ENCODE measurements at regions not wholly inside any gene's neighbourhood (a gene's known extent, or its start where the extent isn't known, plus 50 kb on each side); places are given as distances from the start of the nearest gene placed in this dataset.

- no peak for TF ChIP-seq CTCF (IDR thresholded peaks at IDR 0.05; ENCODE audit: borderline replicate concordance, control extremely low read depth, extremely low read depth, insufficient read depth, missing control alignments)
- in situ Hi-C loops (cut with MboI; ENCODE audit: low sequenced_read_pairs, unreplicated experiment), result no loop called here
These were observed 86.0 kb downstream of the NREP start for GRCh38 chr5:111670826-111671492.

DNA sequence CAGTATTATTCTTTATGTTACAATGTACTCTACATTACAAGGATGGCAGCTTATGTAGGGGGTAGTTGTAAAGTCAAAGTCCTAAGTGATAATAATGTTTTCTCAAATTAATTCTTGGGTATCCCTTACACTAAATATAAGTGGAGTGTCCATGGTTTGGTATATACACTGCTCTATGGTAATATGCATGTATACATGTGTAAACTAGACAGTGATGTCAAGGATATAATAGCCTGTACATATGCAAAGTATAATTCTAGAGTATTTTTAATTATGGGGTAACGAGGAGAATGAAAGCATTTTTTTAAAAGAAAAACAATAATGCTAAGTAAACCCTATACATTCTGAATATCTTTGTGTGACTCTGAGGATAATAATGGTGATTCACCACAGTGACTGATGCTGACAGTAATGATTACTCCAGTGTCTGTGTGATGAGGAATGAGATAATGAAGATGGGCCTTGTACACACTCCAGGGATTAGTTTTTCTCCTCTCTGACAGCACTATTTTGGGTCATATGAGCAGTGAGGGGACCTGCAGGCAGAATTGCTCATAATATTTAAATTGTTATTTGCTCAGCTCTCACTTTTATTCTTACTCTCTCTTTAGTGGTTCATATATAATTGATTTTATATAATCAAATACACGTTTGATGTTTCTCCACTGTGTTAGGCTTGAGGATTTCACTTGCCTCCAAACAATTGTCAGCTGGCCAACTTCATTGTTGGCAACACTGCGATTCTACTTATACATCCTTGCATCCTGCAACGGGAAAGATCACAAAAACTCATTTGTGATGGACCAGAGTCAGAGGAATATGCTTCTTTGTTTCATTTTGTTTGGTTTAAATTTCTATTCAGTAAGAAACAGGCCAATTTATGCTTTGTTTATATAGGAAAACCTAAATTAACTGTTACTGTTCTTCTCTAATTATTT, 88.2 kb downstream of the NREP start:
- no peak for TF ChIP-seq CTCF (IDR thresholded peaks at IDR 0.05; ENCODE audit: borderline replicate concordance, control extremely low read depth, extremely low read depth, insufficient read depth, missing control alignments)
- in situ Hi-C loops (cut with MboI; ENCODE audit: low sequenced_read_pairs, unreplicated experiment), result no loop called here
- DNase-seq (ENCODE audit: low spot score), result no peak

More at GRCh38 chr5:111670826-111671492, 86.0 kb downstream of the NREP start:
- DNase-seq (ENCODE audit: low spot score), result no peak

DNA sequence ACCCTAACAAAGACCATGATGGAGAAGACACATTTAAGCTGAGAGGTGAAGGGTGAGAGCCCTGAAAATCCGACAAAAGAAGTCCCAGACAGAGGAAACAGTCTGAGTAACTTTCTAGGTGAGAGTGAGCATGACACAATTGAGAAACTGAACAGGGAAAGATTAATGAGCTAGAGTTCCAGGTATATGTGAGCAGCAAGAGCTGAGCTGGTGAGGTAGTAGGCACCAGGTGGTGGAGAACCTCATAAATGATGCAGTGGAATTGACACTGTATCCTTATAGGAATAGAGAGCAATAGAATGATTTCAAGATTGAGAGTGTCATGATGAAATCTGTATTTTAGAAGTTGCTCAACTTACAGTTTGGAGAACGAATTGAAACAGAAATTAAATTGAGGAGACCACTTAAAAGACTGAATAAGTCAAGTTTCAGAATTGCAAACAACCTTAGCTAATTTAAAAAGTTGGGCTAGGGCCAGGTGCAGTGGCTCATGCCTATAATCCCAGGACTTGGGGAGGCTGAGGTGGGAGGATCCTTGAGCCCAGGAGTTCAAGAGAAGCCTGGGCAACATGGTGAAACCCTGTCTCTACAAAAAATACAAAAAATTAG, 89.8 kb downstream of the NREP start:
- DNase-seq (ENCODE audit: low spot score), result peak; percentile 6
- in situ Hi-C loops (cut with MboI; ENCODE audit: low sequenced_read_pairs, unreplicated experiment), result no loop called here
- no peak for TF ChIP-seq CTCF (IDR thresholded peaks at IDR 0.05; ENCODE audit: borderline replicate concordance, control extremely low read depth, extremely low read depth, insufficient read depth, missing control alignments)

GRCh38 chr5:111656580-111656979, 100.4 kb downstream of the NREP start:
- TF ChIP-seq CTCF (IDR thresholded peaks at IDR 0.05; ENCODE audit: borderline replicate concordance, control extremely low read depth, extremely low read depth, insufficient read depth, missing control alignments), result no peak
- in situ Hi-C loops (cut with MboI; ENCODE audit: low sequenced_read_pairs, unreplicated experiment), result no loop called here
- DNase-seq (ENCODE audit: low spot score), result no peak

- no peak for TF ChIP-seq CTCF (IDR thresholded peaks at IDR 0.05; ENCODE audit: borderline replicate concordance, control extremely low read depth, extremely low read depth, insufficient read depth, missing control alignments)
- DNase-seq (ENCODE audit: low spot score), result no peak
- in situ Hi-C loops (cut with MboI; ENCODE audit: low sequenced_read_pairs, unreplicated experiment), result no loop called here
These were observed 101.6 kb downstream of the NREP start for GRCh38 chr5:111655169-111655924.

DNA sequence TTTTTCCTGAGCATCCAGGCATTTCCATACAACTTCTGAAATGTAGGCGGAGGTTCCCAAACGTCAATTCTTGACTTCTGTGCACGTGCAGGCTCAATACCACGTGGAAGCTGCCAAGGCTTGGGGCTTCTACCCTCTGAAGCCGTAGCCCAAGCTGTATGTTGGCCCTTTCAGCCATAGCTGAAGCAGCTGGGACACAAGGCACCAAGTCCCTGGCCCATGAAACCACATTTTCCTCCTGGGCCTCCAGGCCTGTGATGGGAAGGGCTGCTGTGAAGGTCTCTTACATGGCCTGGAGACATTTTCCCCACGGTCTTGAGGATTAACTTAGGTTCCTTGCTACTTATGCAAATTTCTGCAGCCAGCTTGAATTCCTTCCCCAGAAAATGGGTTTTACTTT, 103.6 kb downstream of the NREP start:
- no peak for TF ChIP-seq CTCF (IDR thresholded peaks at IDR 0.05; ENCODE audit: borderline replicate concordance, control extremely low read depth, extremely low read depth, insufficient read depth, missing control alignments)
- no peak for DNase-seq (ENCODE audit: low spot score)
- in situ Hi-C loops (cut with MboI; ENCODE audit: low sequenced_read_pairs, unreplicated experiment), result no loop called here
